Astrocyte of the spinal cord (primary cell): ENCODE measurements at regions not wholly inside any gene's neighbourhood (a gene's known extent, or its start where the extent isn't known, plus 50 kb on each side); places are given as distances from the start of the nearest gene placed in this dataset.
A peak's percentile ranks its signal among the peaks of the same experiment; 100 is the strongest.
"Not testable (repeated sequence)": the region's sequence is repeated elsewhere in the genome, so short reads cannot be mapped to it uniquely, and the experiment has no call there.

Experiments
- DNase-seq: peaks from one replicate; pipeline ENCODE4 v3.0.0; 2011; ENCODE audit warnings: low read depth, low spot score
- H3K4me3 ChIP-seq: 2 replicates; pipeline ENCODE4 v1.5.1; 2011; ENCODE audit warnings: low read depth, mild to moderate bottlenecking, low read length, moderate library complexity
- CTCF ChIP-seq: IDR thresholded peaks from 2 replicates; pipeline ENCODE4 v1.5.1; 2012; ENCODE audit warnings: low read depth, mild to moderate bottlenecking, low read length, inconsistent platforms
- in situ Hi-C: cut with HindIII; loops from 2 replicates; pipeline ENCODE4 v1.10.0; 2017; ENCODE audit warnings: low sequenced_read_pairs

- in situ Hi-C loops = no loop called here
- no peak for DNase-seq
- no peak for TF ChIP-seq CTCF
- H3K4me3 ChIP-seq = no peak overlapping the region
Measured at GRCh38 chr1:80566123-80566522, 1234.6 kb upstream of the ADGRL2 start.

GRCh38 chr1:80565406-80565805 lies 1235.3 kb upstream of the ADGRL2 start:
- no peak overlapping the region for H3K4me3 ChIP-seq
- TF ChIP-seq CTCF = no peak
- DNase-seq = no peak
- in situ Hi-C loops = no loop called here

DNA sequence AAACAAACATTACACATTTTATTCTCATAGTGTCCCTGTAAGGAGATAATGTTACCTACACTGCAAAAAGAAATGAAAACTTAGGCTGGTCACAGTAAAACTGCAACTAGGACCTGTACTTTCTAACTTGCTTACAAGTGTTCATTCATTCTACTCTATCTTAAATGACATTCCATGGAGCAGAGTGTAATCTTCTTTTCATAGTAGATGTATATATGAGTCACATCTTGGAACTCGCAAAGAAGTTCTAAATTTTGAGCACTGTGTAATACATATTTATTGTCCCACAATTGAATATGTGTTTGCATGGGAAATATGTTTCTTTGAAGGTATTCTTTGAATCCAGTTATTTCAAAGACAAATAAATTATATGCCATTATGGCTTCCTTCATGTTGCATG lies 1258.5 kb upstream of the ADGRL2 start:
- no peak overlapping the region for H3K4me3 ChIP-seq
- in situ Hi-C loops = no loop called here
- DNase-seq = peak; percentile 37
- no peak for TF ChIP-seq CTCF

DNA sequence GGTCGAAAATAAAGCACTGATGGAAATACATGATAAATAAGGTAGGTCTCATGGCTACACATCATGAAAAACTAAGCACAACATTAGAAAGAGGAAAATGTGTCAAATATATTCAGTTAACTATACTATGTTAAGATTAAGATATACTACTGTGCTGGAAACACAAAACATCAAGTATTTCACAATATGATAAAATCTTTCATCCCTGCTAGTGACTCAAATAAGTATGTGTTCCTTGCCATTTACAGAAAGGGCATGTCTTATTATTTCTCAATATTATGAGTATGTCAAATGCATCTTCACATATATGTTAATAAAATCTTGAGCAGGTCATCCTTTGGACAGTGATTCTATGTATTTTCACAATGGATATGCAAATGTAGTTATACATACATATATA lies 1260.1 kb upstream of the ADGRL2 start:
- no peak for TF ChIP-seq CTCF
- no peak overlapping the region for H3K4me3 ChIP-seq
- no peak for DNase-seq
- in situ Hi-C loops = no loop called here

DNA sequence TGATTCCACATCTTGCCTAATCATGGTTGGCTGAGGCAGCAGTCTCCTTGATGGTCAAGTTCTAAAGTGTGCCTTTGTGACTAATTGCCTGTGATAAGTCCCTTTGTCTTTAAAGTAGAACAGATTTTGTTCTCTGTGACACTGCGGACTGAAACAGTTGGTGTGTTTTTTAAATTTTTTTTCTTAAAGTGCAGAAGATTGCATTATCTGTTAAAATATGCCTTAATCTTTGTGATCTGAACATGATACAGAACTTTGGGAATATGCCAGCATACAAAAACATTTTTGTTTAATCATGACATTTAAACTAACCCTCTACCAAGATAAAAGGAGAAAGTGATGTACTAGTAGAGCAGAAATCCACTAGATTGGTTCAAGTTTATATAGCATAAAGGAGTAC lies 1260.6 kb upstream of the ADGRL2 start:
- no peak overlapping the region for H3K4me3 ChIP-seq
- no peak for TF ChIP-seq CTCF
- in situ Hi-C loops = no loop called here
- no peak for DNase-seq

GRCh38 chr1:80539298-80539697 lies 1261.4 kb upstream of the ADGRL2 start:
- H3K4me3 ChIP-seq, in situ Hi-C loops, DNase-seq: not testable (repeated sequence)

DNA sequence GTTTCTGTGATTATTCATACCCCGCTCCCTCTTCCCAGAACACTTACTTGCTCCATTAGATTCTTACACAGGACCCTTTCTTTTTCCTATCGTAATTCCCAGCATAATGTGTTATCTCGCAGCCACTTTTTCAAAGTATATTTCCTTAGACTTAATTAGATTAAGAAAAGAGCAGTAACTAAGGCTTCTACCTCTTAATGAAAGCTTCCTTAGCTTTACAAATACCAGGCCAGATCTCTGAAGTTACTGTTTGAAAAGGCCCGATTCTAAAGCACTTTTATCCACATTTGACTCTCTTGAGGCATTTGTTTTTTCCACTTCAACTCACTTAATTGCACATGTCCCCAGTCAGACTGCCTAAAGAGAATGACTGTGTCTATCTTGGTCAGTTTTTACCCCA lies 1264.3 kb upstream of the ADGRL2 start:
- no peak for DNase-seq
- H3K4me3 ChIP-seq = no peak overlapping the region
- TF ChIP-seq CTCF = no peak

More for the DNA sequence above, 1264.3 kb upstream of the ADGRL2 start:
- in situ Hi-C loops = no loop called here
